ENCODE measurements at regions not wholly inside any gene's neighbourhood (a gene's known extent, or its start where the extent isn't known, plus 50 kb on each side); places are given as distances from the start of the nearest gene placed in this dataset.

GRCh38 chr1:57901208-57901919, 477.5 kb upstream of the DAB1 start:
- Histone ChIP-seq H3K9me2 (no peaks in the 10 kb centered on the region), H3K36me3 (replicated peaks in 1 of 2; ENCODE audit: control insufficient read depth in 1 of 2, insufficient read depth in 2 of 2, low read length in 1 of 2) (no peaks in the 10 kb centered on the region), H3K79me2 (ENCODE audit: insufficient read depth) (no peaks in the 10 kb centered on the region), H4K20me1 (ENCODE audit: insufficient read depth) (no peaks in the 10 kb centered on the region), H2AFZ (ENCODE audit: low read depth) (no peak overlapping the region), H3K4me3 (ENCODE audit: low read depth in 2 of 2, low read length in 1 of 2) (no peak overlapping the region), H3K9ac (no peak overlapping the region), H3K4me1 (ENCODE audit: control insufficient read depth in 1 of 2, insufficient read depth in 2 of 2, low read depth in 1 of 2, low read length in 1 of 2) (no peaks in the 10 kb centered on the region; a peak in 1 of 4 replicates), H3K27me3 (ENCODE audit: insufficient read depth) (no peaks in the 10 kb centered on the region), H3K4me2 (no peak overlapping the region), H3F3A (replicated peaks; ENCODE audit: insufficient read depth) (no peaks in the 10 kb centered on the region), H3K9me3 (no peaks in the 10 kb centered on the region), H3K27ac (ENCODE audit: low read depth in 2 of 2, low read length in 1 of 2) (no peak overlapping the region)
- 73% methylated on average over 7 of the region's 7 CpGs for WGBS (ENCODE audit: low lambda C conversion rate)
- TF ChIP-seq USF1 (IDR thresholded peaks at IDR 0.05; ENCODE audit: borderline replicate concordance, low read depth): no peak
- TF ChIP-seq PBX3 (IDR thresholded peaks at IDR 0.05): no peak
- TF ChIP-seq CHD2 (IDR thresholded peaks at IDR 0.05; ENCODE audit: low read length, partially characterized antibody): no peak
- no peak for TF ChIP-seq ELF1 (IDR thresholded peaks at IDR 0.05)
- TF ChIP-seq CTCF (IDR thresholded peaks at IDR 0.05): no peak
- no peak for TF ChIP-seq YY1 (IDR thresholded peaks at IDR 0.05; ENCODE audit: low read depth)
- TF ChIP-seq RCOR1 (IDR thresholded peaks at IDR 0.05; ENCODE audit: low read length): no peak
- no peak for TF ChIP-seq FOXM1 (IDR thresholded peaks at IDR 0.05; ENCODE audit: low read depth)
- TF ChIP-seq USF2 (IDR thresholded peaks at IDR 0.05; ENCODE audit: borderline replicate concordance, low read depth, low read length): no peak
- TF ChIP-seq GABPA (IDR thresholded peaks at IDR 0.05; ENCODE audit: low read depth): no peak
- TF ChIP-seq TEAD4 (IDR thresholded peaks at IDR 0.05; ENCODE audit: borderline replicate concordance, insufficient read depth): no peak
- no peak for TF ChIP-seq FOSL2 (IDR thresholded peaks at IDR 0.05; ENCODE audit: borderline replicate concordance, low read depth)
- TF ChIP-seq EP300 (IDR thresholded peaks at IDR 0.05; ENCODE audit: borderline replicate concordance in 1 of 2, low read depth in 1 of 2, low read length in 1 of 2): no peak
- no peak for TF ChIP-seq EZH2phosphoT487 (IDR thresholded peaks at IDR 0.05; ENCODE audit: borderline replicate concordance, low read depth)
- no peak for TF ChIP-seq REST (IDR thresholded peaks at IDR 0.05; ENCODE audit: low read depth, low read length)
- no peak for DNase-seq
- CTCF ChIA-PET: no interaction called here
- POLR2A ChIA-PET: no interaction called here

Measured in SK-N-SH (cell line).